T-cell (primary cell): ENCODE measurements at regions not wholly inside any gene's neighbourhood (a gene's known extent, or its start where the extent isn't known, plus 50 kb on each side); places are given as distances from the start of the nearest gene placed in this dataset.

Experiments
- ATAC-seq, 4 experiments: fragments of 200-7000 bp in 3 of 4; fragments of 150-1000 bp in 1 of 4; cut with Tn5 transposase; replicated peaks in 1 of 4; 1 replicate in 3 of 4; 2 replicates in 1 of 4; pipeline ENCODE4 v1.10.0; 2021; ENCODE audit warnings: moderate library complexity in 3 of 4, mild to moderate bottlenecking in 2 of 4, moderate number of reproducible peaks in 1 of 4
- CTCF ChIA-PET, 2 donors: fragments of 300-600 bp; sonication (Branson Sonifier 250); formaldehyde crosslinking; loops; one replicate each; lab custom pipeline; 2022; ENCODE audit warnings: antibody characterized with exemption in 2 of 2; lab: Charles Lee
- POLR2A ChIA-PET, 2 donors: fragments of 300-600 bp; sonication (Branson Sonifier 250); formaldehyde crosslinking; loops; one replicate each; lab custom pipeline; 2022; ENCODE audit warnings: antibody characterized with exemption in 2 of 2; lab: Charles Lee
- DNase-seq, 35 experiments: peaks; one replicate each; pipeline versions ENCODE4 v3.0.0 to v3.0.0-alpha.2; 2013 to 2023
- H3K27ac ChIP-seq: one replicate; pipeline ENCODE4 v1.5.1; 2013; ENCODE audit warnings: low read length
- H3K27me3 ChIP-seq, 2 experiments: replicated peaks in 1 of 2; 1 replicate in 1 of 2; 2 replicates in 1 of 2; pipeline versions ENCODE4 v1.6.1 to v1.7.0; 2013; ENCODE audit warnings: low read length in 1 of 2, mixed read lengths in 1 of 2; ENCODE audit not compliant: control insufficient read depth in 2 of 2, insufficient read depth in 2 of 2; ENCODE audit errors: extremely low read depth in 1 of 2
- H3K36me3 ChIP-seq, 2 donors: 1 replicate in 1 of 2; 2 replicates in 1 of 2; pipeline versions ENCODE4 v1.6.1 to v1.7.0; 2013; ENCODE audit warnings: low read length in 1 of 2; ENCODE audit not compliant: control insufficient read depth in 2 of 2, insufficient read depth in 1 of 2; ENCODE audit errors: extremely low read depth in 1 of 2
- H3K4me1 ChIP-seq, 2 experiments: 1 replicate in 1 of 2; 2 replicates in 1 of 2; pipeline versions ENCODE4 v1.6.1 to v1.7.0; 2013; ENCODE audit warnings: low read length in 2 of 2, mixed read lengths in 1 of 2; ENCODE audit not compliant: insufficient read depth in 2 of 2, control insufficient read depth in 1 of 2; ENCODE audit errors: extremely low read depth in 1 of 2
- H3K4me3 ChIP-seq, 2 donors: 1 replicate in 1 of 2; 2 replicates in 1 of 2; pipeline versions ENCODE4 v1.5.1 to v1.7.0; 2013; ENCODE audit warnings: mild to moderate bottlenecking in 2 of 2, low read length in 1 of 2, moderate library complexity in 1 of 2; ENCODE audit not compliant: control insufficient read depth in 1 of 2; ENCODE audit errors: extremely low read depth in 1 of 2
- H3K9me3 ChIP-seq: 2 replicates; pipeline ENCODE4 v1.7.0; 2013
- H3K27ac Mint-ChIP-seq, 2 donors: one replicate each; pipeline ENCODE4 v1.8.0; 2020 to 2021; ENCODE audit warnings: mild to moderate bottlenecking in 2 of 2, mixed read lengths in 2 of 2
- H3K27me3 Mint-ChIP-seq, 2 donors: one replicate each; pipeline ENCODE4 v1.8.0; 2021 to 2022; ENCODE audit warnings: mixed read lengths in 2 of 2
- H3K36me3 Mint-ChIP-seq: one replicate; pipeline ENCODE4 v1.8.0; 2021; ENCODE audit warnings: mixed read lengths
- H3K4me1 Mint-ChIP-seq, 3 donors: one replicate each; pipeline ENCODE4 v1.8.0; 2020 to 2022; ENCODE audit warnings: mixed read lengths in 3 of 3, mild to moderate bottlenecking in 1 of 3
- H3K4me3 Mint-ChIP-seq, 3 donors: one replicate each; pipeline ENCODE4 v1.8.0; 2020 to 2022; ENCODE audit warnings: mild to moderate bottlenecking in 3 of 3, mixed read lengths in 3 of 3, moderate library complexity in 3 of 3
- H3K9me3 Mint-ChIP-seq, 3 donors: one replicate each; pipeline ENCODE4 v1.8.0; 2020 to 2022; ENCODE audit warnings: mixed read lengths in 3 of 3
- WGBS: methylation state at CpG from one replicate; pipeline ENCODE4 v1.1.5; 2013; ENCODE audit warnings: missing lambda C conversion rate; ENCODE audit not compliant: insufficient coverage; 5-methylcytosine and 5-hydroxymethylcytosine counted together

DNA sequence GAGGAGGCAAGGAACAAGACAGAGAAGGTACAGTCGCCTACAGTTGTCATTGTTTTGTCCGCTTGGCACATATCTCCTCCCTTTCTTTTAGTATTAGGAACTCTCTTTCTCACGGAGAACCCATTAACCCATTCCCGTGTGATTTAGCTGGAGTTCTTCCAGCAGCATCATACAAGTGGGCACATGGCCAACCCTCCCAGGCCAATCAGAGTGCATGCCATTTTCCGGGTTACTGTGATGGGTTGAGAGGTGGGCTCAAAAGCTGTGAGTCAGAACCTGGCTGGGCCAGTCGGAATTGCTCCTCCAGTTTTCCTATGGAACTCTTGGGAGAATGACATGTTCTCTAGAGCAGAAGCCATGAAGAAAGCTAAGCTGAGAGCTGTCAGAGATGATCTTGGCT lies 83.1 kb upstream of the SOD1 start:
- Histone ChIP-seq H3K36me3 (no peaks in the 10 kb centered on the region), H3K27me3 (peaks cover 0 to 3% of the 10 kb centered on the region in 2 experiments), H3K9me3 (no peaks in the 10 kb centered on the region), H3K4me1 (no peaks in the 10 kb centered on the region), H3K4me3 (no peak overlapping the region), H3K27ac (no peak overlapping the region)
- Mint-ChIP-seq H3K27ac (no peak overlapping the region), H3K4me1 (peaks cover 0 to 4% (median 3%) of the 10 kb centered on the region in 3 donors), H3K4me3 (no peak overlapping the region), H3K36me3 (no peaks in the 10 kb centered on the region), H3K27me3 (peaks cover 0 to 4% of the 10 kb centered on the region in 2 donors), H3K9me3 (peaks cover 0 to 8% (median 7%) of the 10 kb centered on the region in 3 donors)
- no peak for DNase-seq
- ChIA-PET POLR2A (no interaction called here), CTCF (no interaction called here)
- WGBS = 100% methylated on average over 3 of the region's 6 CpGs
- ATAC-seq = no peak

DNA sequence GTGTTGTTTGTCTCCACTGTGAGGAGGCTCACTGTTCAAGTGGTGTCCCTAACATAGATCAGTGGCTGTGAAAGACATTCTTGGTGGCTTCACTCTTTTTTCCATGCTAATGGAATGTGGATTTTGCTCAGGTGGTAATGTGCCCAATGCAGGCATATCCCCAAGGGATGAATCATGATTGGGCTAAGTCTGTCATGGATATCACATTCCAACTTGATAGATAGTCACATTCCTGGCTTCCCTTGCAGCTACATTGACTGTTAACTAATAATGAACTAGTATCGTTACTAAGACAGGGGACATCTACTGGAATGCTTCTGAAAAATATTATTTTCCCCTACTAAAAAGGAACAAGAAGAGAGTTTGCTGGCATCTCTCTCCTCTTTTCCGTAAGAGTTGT lies 86.3 kb upstream of the SOD1 start:
- DNase-seq (no peak), ATAC-seq (no peak)
- H3K27me3 ChIP-seq = peaks cover 0 to 3% of the 10 kb centered on the region in 2 experiments
- WGBS = no CpG with 5 or more reads among the region's 2 CpGs
- Mint-ChIP-seq H3K27ac (no peak overlapping the region), H3K4me1 (no peaks in the 10 kb centered on the region), H3K27me3 (no peaks in the 10 kb centered on the region), H3K9me3 (peaks cover 0 to 8% (median 7%) of the 10 kb centered on the region in 3 donors), H3K36me3 (no peaks in the 10 kb centered on the region), H3K4me3 (no peak overlapping the region)
- H3K4me1 ChIP-seq = no peaks in the 10 kb centered on the region
- ChIA-PET POLR2A (no interaction called here), CTCF (interaction anchor here in 1 of 2 donors (0.6 to 1.0 kb wide), 2 partner anchors 10 to 167 kb away, joined by 4 to 5 read pairs; no protein-coding TSS in a partner anchor)
- no peak overlapping the region for H3K4me3 ChIP-seq
- H3K27ac ChIP-seq = no peak overlapping the region
- no peaks in the 10 kb centered on the region for H3K9me3 ChIP-seq
- no peaks in the 10 kb centered on the region for H3K36me3 ChIP-seq

- ChIA-PET POLR2A (interaction anchor here (0.6 kb wide), 2 partner anchors 13 to 187 kb away, joined by 3 to 6 read pairs; no protein-coding TSS in a partner anchor), CTCF (interaction anchor here in 1 of 2 donors (0.6 kb wide), 1 partner anchor 39 kb away, joined by 5 read pairs; no protein-coding TSS in a partner anchor)
- H3K9me3 Mint-ChIP-seq = peaks cover 0 to 8% (median 7%) of the 10 kb centered on the region in 3 donors
- no peaks in the 10 kb centered on the region for H3K4me1 Mint-ChIP-seq
- Histone ChIP-seq H3K9me3 (no peaks in the 10 kb centered on the region), H3K36me3 (no peaks in the 10 kb centered on the region), H3K4me1 (no peaks in the 10 kb centered on the region), H3K27me3 (peaks cover 0 to 3% of the 10 kb centered on the region in 2 experiments), H3K4me3 (no peak overlapping the region), H3K27ac (no peak overlapping the region)
- no peaks in the 10 kb centered on the region for H3K27me3 Mint-ChIP-seq
- H3K4me3 Mint-ChIP-seq = no peak overlapping the region
- H3K36me3 Mint-ChIP-seq = no peaks in the 10 kb centered on the region
- no CpG with 5 or more reads among the region's 4 CpGs for WGBS
- no peak for DNase-seq
- no peak for ATAC-seq
- no peak overlapping the region for H3K27ac Mint-ChIP-seq
Observed at GRCh38 chr21:31571879-31572278, 87.6 kb upstream of the SOD1 start.

DNA sequence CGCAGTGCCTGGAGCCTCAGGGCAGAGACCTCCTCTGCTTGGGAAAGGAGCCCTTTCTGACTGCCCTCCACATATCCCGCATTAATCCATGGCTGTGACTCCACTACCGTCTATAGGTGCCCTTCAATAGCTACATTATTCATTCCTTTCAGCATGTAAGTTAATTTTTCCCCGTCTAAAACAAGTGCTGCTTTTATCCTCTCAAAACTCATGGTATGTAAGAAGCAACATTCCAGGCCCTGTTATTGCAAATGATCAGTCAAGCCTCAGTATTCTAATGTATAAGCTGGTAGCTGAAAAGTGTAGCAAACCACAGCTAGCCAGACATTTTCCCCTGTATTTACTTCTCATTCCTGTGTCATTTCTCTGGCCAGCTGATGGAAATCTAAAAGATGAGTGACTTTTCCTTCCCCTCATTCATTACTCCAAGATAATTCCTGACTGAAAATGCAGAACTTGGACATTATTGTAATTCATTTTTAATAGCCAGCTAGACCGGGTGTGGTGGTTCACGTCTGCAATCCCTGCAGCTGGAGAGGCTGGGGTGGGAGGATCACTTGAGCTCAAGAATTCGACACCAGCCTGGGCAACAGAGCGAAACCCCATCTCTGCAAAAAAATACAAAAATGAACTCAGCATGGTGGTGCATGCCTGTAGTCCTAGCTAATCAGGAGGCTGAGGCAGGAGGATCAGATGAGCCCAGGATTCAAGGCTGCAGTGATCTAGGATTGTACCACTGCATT lies 88.5 kb upstream of the SOD1 start:
- H3K27me3 ChIP-seq = peaks cover 0 to 3% of the 10 kb centered on the region in 2 experiments
- 73% methylated on average over 6 of the region's 8 CpGs for WGBS
- H3K4me3 Mint-ChIP-seq = no peak overlapping the region
- no peaks in the 10 kb centered on the region for H3K27me3 Mint-ChIP-seq
- DNase-seq (no peak), ATAC-seq (no peak)
- ChIA-PET CTCF (interaction anchor here (0.6 to 1.6 kb wide), 4 partner anchors 10 to 369 kb away, joined by 3 to 7 read pairs (median 5); no protein-coding TSS in a partner anchor), POLR2A (interaction anchor here in 1 of 2 donors (0.6 kb wide), 2 partner anchors 12 to 130 kb away, joined by 3 to 7 read pairs; no protein-coding TSS in a partner anchor)
- no peaks in the 10 kb centered on the region for H3K4me1 Mint-ChIP-seq
- H3K4me3 ChIP-seq = no peak overlapping the region
- no peak overlapping the region for H3K27ac Mint-ChIP-seq
- H3K27ac ChIP-seq = no peak overlapping the region
- peaks cover 0 to 8% (median 7%) of the 10 kb centered on the region in 3 donors for H3K9me3 Mint-ChIP-seq
- no peaks in the 10 kb centered on the region for H3K36me3 Mint-ChIP-seq
- no peaks in the 10 kb centered on the region for H3K36me3 ChIP-seq
- H3K9me3 ChIP-seq = no peaks in the 10 kb centered on the region
- H3K4me1 ChIP-seq = no peaks in the 10 kb centered on the region

- H3K36me3 Mint-ChIP-seq = no peaks in the 10 kb centered on the region
- DNase-seq (no peak), ATAC-seq (no peak)
- ChIA-PET CTCF (no interaction called here), POLR2A (interaction anchor here in 1 of 2 donors (0.6 kb wide), 1 partner anchor 385 kb away, joined by 4 read pairs; no protein-coding TSS in a partner anchor)
- WGBS = 67% methylated on average over 4 of the region's 7 CpGs
- H3K4me1 ChIP-seq = no peaks in the 10 kb centered on the region
- no peaks in the 10 kb centered on the region for H3K27me3 Mint-ChIP-seq
- H3K4me1 Mint-ChIP-seq = no peaks in the 10 kb centered on the region
- no peak overlapping the region for H3K4me3 Mint-ChIP-seq
- no peak overlapping the region for H3K4me3 ChIP-seq
- H3K27me3 ChIP-seq = no peaks in the 10 kb centered on the region
- H3K9me3 Mint-ChIP-seq = no peaks in the 10 kb centered on the region
- H3K27ac Mint-ChIP-seq = no peak overlapping the region
- H3K9me3 ChIP-seq = no peaks in the 10 kb centered on the region
- H3K36me3 ChIP-seq = no peaks in the 10 kb centered on the region
- H3K27ac ChIP-seq = no peak overlapping the region
Observed at GRCh38 chr21:31566611-31567010, 92.9 kb upstream of the SOD1 start.

DNA sequence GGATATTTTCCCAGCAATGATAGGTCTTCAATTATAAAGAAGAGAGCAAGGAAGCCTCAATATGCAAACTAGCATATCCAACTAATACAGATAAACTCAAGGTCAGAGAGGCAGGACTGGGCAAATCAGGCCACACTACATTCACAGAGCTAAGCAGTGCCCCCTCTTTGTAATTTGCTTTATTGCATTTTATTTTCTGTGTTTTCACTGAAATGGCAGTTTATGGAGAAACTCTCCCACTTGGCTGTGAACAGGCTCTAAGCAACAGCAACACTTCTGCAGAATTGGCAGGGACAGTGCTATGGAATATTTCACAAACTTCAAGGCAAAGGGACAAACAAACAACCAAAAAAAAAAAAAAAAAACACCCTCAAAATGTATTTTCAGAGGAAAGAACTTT lies 93.4 kb upstream of the SOD1 start:
- H3K4me3 ChIP-seq = no peak overlapping the region

More for the DNA sequence above, 93.4 kb upstream of the SOD1 start:
- no peak for DNase-seq
- ChIA-PET POLR2A (no interaction called here), CTCF (no interaction called here)
- Mint-ChIP-seq H3K9me3 (no peaks in the 10 kb centered on the region), H3K27me3 (no peaks in the 10 kb centered on the region), H3K4me3 (no peak overlapping the region), H3K36me3 (no peaks in the 10 kb centered on the region), H3K4me1 (no peaks in the 10 kb centered on the region), H3K27ac (no peak overlapping the region)
- Histone ChIP-seq H3K36me3 (no peaks in the 10 kb centered on the region), H3K27me3 (no peaks in the 10 kb centered on the region), H3K9me3 (no peaks in the 10 kb centered on the region), H3K27ac (no peak overlapping the region), H3K4me1 (no peaks in the 10 kb centered on the region)
- no peak for ATAC-seq
